Trophoblast cell (in vitro differentiated cells and primary cell): ENCODE measurements at regions not wholly inside any gene's neighbourhood (a gene's known extent, or its start where the extent isn't known, plus 50 kb on each side); places are given as distances from the start of the nearest gene placed in this dataset.

Source experiments
- DNase-seq, 2 donors: peaks; one replicate each; pipeline ENCODE4 v3.0.0-alpha.2; 2016
- H2AFZ ChIP-seq: 2 replicates; pipeline ENCODE4 v1.6.1; 2013; ENCODE audit warnings: low read length, moderate library complexity, mild to moderate bottlenecking; ENCODE audit not compliant: insufficient read depth, poor library complexity
- H2AK5ac ChIP-seq: 2 replicates; pipeline ENCODE4 v1.6.1; 2013; ENCODE audit warnings: mild to moderate bottlenecking, low read length
- H2BK120ac ChIP-seq: 2 replicates; pipeline ENCODE4 v1.6.1; 2013; ENCODE audit warnings: low read length, mild to moderate bottlenecking, moderate library complexity; ENCODE audit not compliant: insufficient read depth, poor library complexity
- H2BK12ac ChIP-seq: 2 replicates; pipeline ENCODE4 v1.6.1; 2013; ENCODE audit warnings: mild to moderate bottlenecking, low read length, moderate library complexity
- H2BK5ac ChIP-seq: 2 replicates; pipeline ENCODE4 v1.6.1; 2013; ENCODE audit warnings: low read length, low read depth, moderate library complexity, mild to moderate bottlenecking; ENCODE audit not compliant: poor library complexity
- H3K14ac ChIP-seq: 2 replicates; pipeline ENCODE4 v1.6.1; 2013; ENCODE audit warnings: mild to moderate bottlenecking, low read length
- H3K18ac ChIP-seq: 2 replicates; pipeline ENCODE4 v1.6.1; 2013; ENCODE audit warnings: mild to moderate bottlenecking, low read length
- H3K23ac ChIP-seq: 2 replicates; pipeline ENCODE4 v1.6.1; 2013; ENCODE audit warnings: low read length
- H3K27ac ChIP-seq: 2 replicates; pipeline ENCODE4 v1.5.1; 2013; ENCODE audit warnings: low read depth, mild to moderate bottlenecking, inconsistent platforms, low read length, moderate library complexity
- H3K27me3 ChIP-seq: 2 replicates; pipeline ENCODE4 v1.6.1; 2013; ENCODE audit warnings: inconsistent platforms, mild to moderate bottlenecking, low read length, moderate library complexity; ENCODE audit not compliant: insufficient read depth
- H3K36me3 ChIP-seq, 2 experiments: 1 replicate in 1 of 2; 2 replicates in 1 of 2; pipeline ENCODE4 v1.6.1; 2013; ENCODE audit warnings: low read length in 2 of 2, mild to moderate bottlenecking in 2 of 2, moderate library complexity in 1 of 2; ENCODE audit not compliant: insufficient read depth in 2 of 2, control insufficient read depth in 1 of 2
- H3K4ac ChIP-seq: 2 replicates; pipeline ENCODE4 v1.6.1; 2013; ENCODE audit warnings: low read depth, mild to moderate bottlenecking, low read length, moderate library complexity
- H3K4me1 ChIP-seq, 2 experiments: 1 replicate in 1 of 2; 2 replicates in 1 of 2; pipeline ENCODE4 v1.6.1; 2013; ENCODE audit warnings: low read length in 2 of 2, mild to moderate bottlenecking in 2 of 2, moderate library complexity in 1 of 2; ENCODE audit not compliant: insufficient read depth in 2 of 2, control insufficient read depth in 1 of 2
- H3K4me2 ChIP-seq: 2 replicates; pipeline ENCODE4 v1.6.1; 2013; ENCODE audit warnings: inconsistent platforms, mild to moderate bottlenecking, low read length, moderate library complexity
- H3K4me3 ChIP-seq: 2 replicates; pipeline ENCODE4 v1.5.1; 2013; ENCODE audit warnings: mild to moderate bottlenecking, low read depth, low read length, inconsistent platforms
- H3K79me1 ChIP-seq: one replicate; pipeline ENCODE4 v1.6.1; 2013; ENCODE audit warnings: low read length
- H3K79me2 ChIP-seq: 2 replicates; pipeline ENCODE4 v1.6.1; 2013; ENCODE audit warnings: low read length, mild to moderate bottlenecking; ENCODE audit not compliant: control insufficient read depth, insufficient read depth, poor library complexity
- H3K9ac ChIP-seq: 2 replicates; pipeline ENCODE4 v1.6.1; 2013; ENCODE audit warnings: mild to moderate bottlenecking, low read length
- H3K9me3 ChIP-seq: 2 replicates; pipeline ENCODE4 v1.6.1; 2013; ENCODE audit warnings: low read depth, mild to moderate bottlenecking, control low read depth, inconsistent platforms, low read length; ENCODE audit not compliant: insufficient read depth
- H4K12ac ChIP-seq: 2 replicates; pipeline ENCODE4 v1.6.1; 2013; ENCODE audit warnings: low read depth, mild to moderate bottlenecking, low read length, moderate library complexity
- H4K8ac ChIP-seq: 2 replicates; pipeline ENCODE4 v1.6.1; 2013; ENCODE audit warnings: low read depth, mild to moderate bottlenecking, low read length, moderate library complexity
- H4K91ac ChIP-seq: one replicate; pipeline ENCODE4 v1.6.1; 2013; ENCODE audit warnings: low read depth, mild to moderate bottlenecking, low read length, moderate library complexity
- WGBS: extraction: QIAGEN DNeasy Blood & Tissue Kit; methylation state at CpG from one replicate; pipeline ENCODE4 v1.1.7; 2013; ENCODE audit warnings: missing lambda C conversion rate; ENCODE audit not compliant: insufficient read length, insufficient coverage; ENCODE audit errors: extremely low coverage; 5-methylcytosine and 5-hydroxymethylcytosine counted together

GRCh38 chr11:130703489-130704190 is 212.6 kb downstream of the SNX19 start:
- no peaks in the 10 kb centered on the region for H3K27me3 ChIP-seq

GRCh38 chr11:130705670-130706421 is 210.4 kb downstream of the SNX19 start:
- Histone ChIP-seq H3K9ac (no peak overlapping the region), H2BK120ac (no peak overlapping the region), H3K9me3 (peaks cover 2% of the 10 kb centered on the region), H3K23ac (no peak overlapping the region), H2BK5ac (no peak overlapping the region), H3K4me2 (no peak overlapping the region), H3K27ac (no peak overlapping the region), H3K79me1 (no peaks in the 10 kb centered on the region), H3K27me3 (no peaks in the 10 kb centered on the region), H3K14ac (no peak overlapping the region), H3K18ac (no peak overlapping the region), H3K4me1 (no peaks in the 10 kb centered on the region), H4K8ac (no peak overlapping the region), H2AK5ac (no peak overlapping the region), H3K36me3 (no peaks in the 10 kb centered on the region), H4K12ac (no peak overlapping the region), H3K79me2 (no peaks in the 10 kb centered on the region), H3K4ac (no peak overlapping the region), H2BK12ac (no peak overlapping the region), H3K4me3 (no peak overlapping the region), H2AFZ (no peak overlapping the region), H4K91ac (no peak overlapping the region)
- DNase-seq: no peak
- no CpG with 5 or more reads among the region's 5 CpGs for WGBS

More at GRCh38 chr11:130703489-130704190, 212.6 kb downstream of the SNX19 start:
- H2BK12ac ChIP-seq: no peak overlapping the region
- no CpG with 5 or more reads among the region's 9 CpGs for WGBS
- no peak overlapping the region for H3K14ac ChIP-seq
- no peak overlapping the region for H3K23ac ChIP-seq
- no peak overlapping the region for H2AFZ ChIP-seq
- H3K9me3 ChIP-seq: no peaks in the 10 kb centered on the region
- H3K4me3 ChIP-seq: no peak overlapping the region
- no peak overlapping the region for H3K4me2 ChIP-seq
- H3K36me3 ChIP-seq: no peaks in the 10 kb centered on the region
- H3K4me1 ChIP-seq: no peaks in the 10 kb centered on the region
- H4K8ac ChIP-seq: no peak overlapping the region
- no peak overlapping the region for H3K9ac ChIP-seq
- H2BK5ac ChIP-seq: no peak overlapping the region
- H3K79me1 ChIP-seq: no peaks in the 10 kb centered on the region
- H3K79me2 ChIP-seq: no peaks in the 10 kb centered on the region
- no peak overlapping the region for H4K12ac ChIP-seq
- no peak overlapping the region for H4K91ac ChIP-seq
- H2AK5ac ChIP-seq: no peak overlapping the region
- no peak overlapping the region for H3K18ac ChIP-seq
- H3K27ac ChIP-seq: no peak overlapping the region
- no peak overlapping the region for H2BK120ac ChIP-seq
- H3K4ac ChIP-seq: no peak overlapping the region
- no peak for DNase-seq

- no peak overlapping the region for H3K4ac ChIP-seq
- no peaks in the 10 kb centered on the region for H3K79me1 ChIP-seq
- H4K12ac ChIP-seq: no peak overlapping the region
- no peak for DNase-seq
- H3K14ac ChIP-seq: no peak overlapping the region
- H3K4me1 ChIP-seq: no peaks in the 10 kb centered on the region
- no CpG with 5 or more reads among the region's 5 CpGs for WGBS
- no peak overlapping the region for H2AK5ac ChIP-seq
- no peaks in the 10 kb centered on the region for H3K79me2 ChIP-seq
- H3K23ac ChIP-seq: no peak overlapping the region
- no peak overlapping the region for H3K9ac ChIP-seq
- H2AFZ ChIP-seq: no peak overlapping the region
- H3K27me3 ChIP-seq: no peaks in the 10 kb centered on the region
- no peaks in the 10 kb centered on the region for H3K36me3 ChIP-seq
- H3K4me3 ChIP-seq: no peak overlapping the region
- H4K91ac ChIP-seq: no peak overlapping the region
- H3K4me2 ChIP-seq: no peak overlapping the region
- no peak overlapping the region for H2BK5ac ChIP-seq
- H2BK12ac ChIP-seq: no peak overlapping the region
- H2BK120ac ChIP-seq: no peak overlapping the region
- no peak overlapping the region for H3K18ac ChIP-seq
- H3K9me3 ChIP-seq: peaks cover 4% of the 10 kb centered on the region
- H3K27ac ChIP-seq: no peak overlapping the region
- H4K8ac ChIP-seq: no peak overlapping the region
Measured at GRCh38 chr11:130706572-130706971, 209.7 kb downstream of the SNX19 start.

GRCh38 chr11:130707217-130707616 is 209.1 kb downstream of the SNX19 start:
- Histone ChIP-seq H3K9me3 (peaks cover 4% of the 10 kb centered on the region), H4K12ac (no peak overlapping the region)

More at GRCh38 chr11:130707217-130707616, 209.1 kb downstream of the SNX19 start:
- Histone ChIP-seq H3K4me3 (no peak overlapping the region), H3K4ac (no peak overlapping the region), H3K79me1 (no peaks in the 10 kb centered on the region), H2BK5ac (no peak overlapping the region), H4K91ac (no peak overlapping the region), H3K14ac (no peak overlapping the region), H3K9ac (no peak overlapping the region), H3K4me2 (no peak overlapping the region), H2AFZ (no peak overlapping the region), H2BK120ac (no peak overlapping the region), H2AK5ac (no peak overlapping the region), H3K36me3 (no peaks in the 10 kb centered on the region), H3K79me2 (no peaks in the 10 kb centered on the region), H3K18ac (no peak overlapping the region), H3K27me3 (no peaks in the 10 kb centered on the region), H3K23ac (no peak overlapping the region), H3K27ac (no peak overlapping the region), H4K8ac (no peak overlapping the region), H2BK12ac (no peak overlapping the region), H3K4me1 (no peaks in the 10 kb centered on the region)
- DNase-seq: no peak
- no CpG with 5 or more reads among the region's 4 CpGs for WGBS
